ENCODE measurements at regions not wholly inside any gene's neighbourhood (a gene's known extent, or its start where the extent isn't known, plus 50 kb on each side); places are given as distances from the start of the nearest gene placed in this dataset.
"Not testable (repeated sequence)": the region's sequence is repeated elsewhere in the genome, so short reads cannot be mapped to it uniquely, and the experiment has no call there.

GRCh38 chr6:40671001-40671693 is 84.0 kb upstream of the LRFN2 start:
- FAIRE-seq (no peak), DNase-seq (ENCODE audit: extremely low spot score, insufficient read length, low read depth) (no peak)

GRCh38 chr6:40669343-40669742 is 82.2 kb upstream of the LRFN2 start:
- no peak for DNase-seq (ENCODE audit: extremely low spot score, insufficient read length, low read depth)
- no peak for FAIRE-seq

GRCh38 chr6:40668203-40668602 is 81.0 kb upstream of the LRFN2 start:
- no peak for DNase-seq (ENCODE audit: extremely low spot score, insufficient read length, low read depth)
- FAIRE-seq: no peak

GRCh38 chr6:40666530-40666929 is 79.4 kb upstream of the LRFN2 start:
- no peak for DNase-seq (ENCODE audit: extremely low spot score, insufficient read length, low read depth)
- no peak for FAIRE-seq

GRCh38 chr6:40661726-40662125 is 74.6 kb upstream of the LRFN2 start:
- DNase-seq (ENCODE audit: extremely low spot score, insufficient read length, low read depth) (no peak), FAIRE-seq (no peak)

- DNase-seq (ENCODE audit: extremely low spot score, insufficient read length, low read depth); FAIRE-seq: not testable (repeated sequence)
These were observed 69.6 kb upstream of the LRFN2 start for GRCh38 chr6:40656772-40657171.

- DNase-seq (ENCODE audit: extremely low spot score, insufficient read length, low read depth) (no peak), FAIRE-seq (no peak)
These were observed 67.7 kb upstream of the LRFN2 start for GRCh38 chr6:40654828-40655227.

GRCh38 chr6:40645043-40645442 is 57.9 kb upstream of the LRFN2 start:
- FAIRE-seq (no peak), DNase-seq (ENCODE audit: extremely low spot score, insufficient read length, low read depth) (no peak)

GRCh38 chr6:40642837-40643236 is 55.7 kb upstream of the LRFN2 start:
- DNase-seq (ENCODE audit: extremely low spot score, insufficient read length, low read depth) (no peak), FAIRE-seq (no peak)

GRCh38 chr6:40642190-40642589 is 55.0 kb upstream of the LRFN2 start:
- DNase-seq (ENCODE audit: extremely low spot score, insufficient read length, low read depth) (no peak), FAIRE-seq (no peak)

GRCh38 chr6:40640599-40641227 is 53.5 kb upstream of the LRFN2 start:
- FAIRE-seq (no peak), DNase-seq (ENCODE audit: extremely low spot score, insufficient read length, low read depth) (no peak)

All from GM18507 (cell line).